ENCODE measurements at regions not wholly inside any gene's neighbourhood (a gene's known extent, or its start where the extent isn't known, plus 50 kb on each side); places are given as distances from the start of the nearest gene placed in this dataset.
"Not testable (repeated sequence)": the region's sequence is repeated elsewhere in the genome, so short reads cannot be mapped to it uniquely, and the experiment has no call there.

DNA sequence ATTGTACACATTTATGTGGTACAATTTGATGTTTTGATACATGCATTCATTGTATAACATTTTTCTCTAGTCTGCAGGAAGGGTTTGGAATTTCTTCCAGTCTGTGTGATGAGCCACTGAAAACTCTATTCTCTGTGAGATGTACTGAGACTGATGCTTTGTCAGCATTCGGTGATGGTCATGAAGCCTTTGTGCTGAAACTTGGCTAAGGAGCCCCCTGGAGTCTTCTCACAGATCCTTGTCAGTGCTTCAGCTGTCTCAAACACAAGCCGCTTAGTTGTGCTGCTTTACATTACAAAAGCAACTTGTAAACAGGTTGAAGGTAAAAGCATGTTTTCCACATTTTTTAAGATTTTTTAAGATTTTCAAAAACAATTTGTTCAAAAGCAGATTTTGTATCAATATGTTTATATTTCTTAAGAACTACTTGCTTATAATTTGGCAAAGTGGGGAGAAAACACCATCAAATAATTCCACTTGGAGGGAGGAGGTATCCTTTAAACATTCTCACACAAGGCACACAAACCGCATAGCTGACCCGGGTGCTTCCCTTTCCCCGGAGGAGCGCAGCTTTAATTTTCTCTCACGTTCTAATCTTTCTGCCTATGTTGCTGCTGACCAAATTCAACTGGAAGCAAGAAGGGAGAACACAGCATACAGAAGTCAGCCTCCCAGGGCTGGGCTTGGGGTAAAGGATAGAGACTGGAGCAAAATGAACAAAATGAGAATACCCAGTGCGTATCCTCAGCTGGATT, 249.8 kb upstream of the VSTM2A start:
- DNase-seq, result no peak

DNA sequence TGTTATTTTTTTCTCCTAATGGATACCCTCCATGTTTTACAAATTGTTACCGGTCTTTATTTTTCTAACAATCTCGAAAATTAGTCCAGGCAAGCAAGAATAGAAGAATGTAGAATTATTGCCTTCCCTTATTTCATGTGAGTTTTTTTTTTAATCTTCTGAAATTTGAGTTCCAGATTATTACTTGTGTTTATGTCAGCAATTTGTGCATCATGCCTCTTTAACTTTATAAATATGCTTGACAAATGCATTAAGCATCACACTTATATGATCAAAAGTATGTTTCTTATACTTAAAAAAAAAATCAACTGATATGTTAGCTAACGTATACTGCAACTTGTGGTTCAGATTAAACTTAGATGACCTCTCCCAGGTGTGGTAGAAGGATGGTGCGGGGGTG, 242.7 kb upstream of the VSTM2A start:
- DNase-seq, result no peak

DNA sequence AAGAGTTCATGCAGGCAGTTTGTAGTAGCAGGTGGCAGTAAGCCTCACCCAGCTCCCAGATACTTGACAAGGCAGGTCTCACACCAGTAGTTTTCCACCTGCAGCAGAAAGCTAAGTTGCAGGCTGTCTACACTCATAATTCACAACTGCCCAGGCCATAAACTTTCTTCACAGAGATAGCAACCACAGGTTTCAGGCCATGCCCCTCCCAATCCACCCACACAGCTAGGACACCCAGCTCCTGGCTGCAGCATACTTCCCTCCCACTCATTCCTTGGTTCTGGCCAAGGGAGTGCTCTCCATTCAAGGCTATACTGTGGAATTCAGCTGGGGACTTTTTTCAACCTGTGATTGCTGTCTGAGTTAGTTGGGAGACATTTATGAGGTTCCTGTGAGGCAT, 226.2 kb upstream of the VSTM2A start:
- not testable (repeated sequence) for DNase-seq

DNA sequence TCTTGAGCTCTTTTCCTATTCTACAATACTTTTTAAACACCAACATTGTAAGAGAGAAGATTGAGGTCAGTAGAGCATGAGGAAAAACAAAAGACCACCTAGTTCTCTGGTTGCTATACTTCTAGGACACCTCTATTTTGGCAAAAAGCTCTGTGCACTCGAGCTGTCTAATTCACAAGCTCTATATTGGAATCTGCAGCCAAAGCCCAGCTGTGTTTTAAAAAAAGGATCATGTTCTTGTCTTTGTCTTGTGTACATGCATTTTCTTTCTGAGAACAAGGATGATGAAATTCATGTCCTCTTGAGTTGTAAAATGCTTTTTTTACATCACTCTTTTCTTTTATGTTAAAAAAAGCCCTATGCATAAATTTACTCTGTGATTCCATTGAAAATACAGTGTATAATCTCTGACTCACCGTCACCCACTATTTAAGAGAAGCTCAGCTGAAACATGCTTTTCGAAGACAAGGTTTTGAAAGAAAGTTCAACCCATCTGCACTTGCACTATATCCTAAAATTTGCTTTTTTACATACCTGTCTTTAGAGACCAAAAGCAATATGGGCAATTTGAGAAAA, 215.5 kb upstream of the VSTM2A start:
- DNase-seq, result no peak

DNA sequence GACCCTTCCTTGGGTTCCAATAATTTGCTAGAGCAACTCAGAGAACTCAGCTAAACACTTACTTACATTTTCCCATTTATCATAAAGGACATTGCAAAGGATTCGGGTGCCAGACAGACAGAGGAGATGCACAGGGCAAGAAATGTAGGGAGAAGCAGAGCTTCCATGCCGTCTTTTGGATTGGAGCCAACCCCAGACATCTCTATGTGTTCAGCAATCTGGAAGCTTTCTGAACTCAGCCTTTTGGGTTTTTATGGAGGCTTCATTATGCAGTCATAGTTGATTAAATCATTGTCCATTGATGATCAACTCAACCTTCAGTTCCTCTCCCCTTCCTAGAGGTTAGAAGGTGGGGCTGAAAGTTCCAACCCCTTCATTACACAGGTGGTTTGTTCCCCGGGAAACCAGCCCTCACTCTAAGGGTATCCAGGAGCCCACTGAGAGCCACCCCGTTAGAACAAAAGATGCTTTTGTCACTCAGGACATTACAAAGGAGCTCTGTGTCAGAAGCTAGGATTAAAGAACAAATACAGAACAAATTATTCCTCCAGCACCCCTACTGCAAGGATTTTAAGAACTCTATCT, 211.9 kb upstream of the VSTM2A start:
- no peak for DNase-seq

- DNase-seq, result no peak
These were observed 210.9 kb upstream of the VSTM2A start for GRCh38 chr7:54331311-54331710.

DNA sequence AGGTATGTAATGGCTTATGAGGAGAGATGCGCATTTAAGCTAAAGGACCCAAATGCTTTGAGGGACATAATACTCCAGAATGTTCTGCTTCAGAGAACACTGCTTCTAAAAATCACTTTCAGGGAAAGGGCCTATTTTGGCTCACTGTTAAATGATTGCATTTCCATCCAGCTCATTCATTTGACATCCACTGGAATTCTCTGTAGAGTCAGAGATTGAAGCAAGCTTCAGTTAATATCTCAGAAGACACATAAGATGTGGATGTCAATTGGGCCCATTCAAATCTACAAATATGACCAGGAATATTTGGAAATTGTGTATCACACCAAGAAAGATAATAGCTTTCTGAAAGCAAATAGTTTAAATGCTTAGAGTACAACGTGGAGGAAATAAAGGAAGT, 209.9 kb upstream of the VSTM2A start:
- DNase-seq, result no peak

GRCh38 chr7:54333952-54334351, 208.2 kb upstream of the VSTM2A start:
- DNase-seq, result no peak

- no peak for DNase-seq
These were observed 205.4 kb upstream of the VSTM2A start for GRCh38 chr7:54336800-54337199.

DNA sequence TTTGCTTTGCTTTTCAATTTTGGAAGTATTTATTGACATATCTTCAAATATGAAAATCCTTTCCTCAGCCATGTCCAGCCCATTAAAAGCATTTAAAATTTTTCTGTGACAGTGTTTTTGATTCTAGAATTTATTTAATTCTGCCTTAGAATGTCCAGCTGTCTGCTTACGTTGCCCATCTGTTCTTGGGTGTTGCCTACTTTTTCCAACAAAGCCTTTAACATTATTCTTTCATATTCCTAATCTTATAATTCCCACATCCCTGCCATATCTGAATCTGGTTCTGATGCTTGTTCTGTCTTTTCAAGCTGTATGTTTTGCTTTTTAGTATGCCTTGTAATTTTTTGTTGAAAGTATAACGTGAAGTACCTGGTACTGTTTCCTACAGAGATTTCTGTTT, 204.7 kb upstream of the VSTM2A start:
- DNase-seq, result no peak

GRCh38 chr7:54338319-54338718, 203.9 kb upstream of the VSTM2A start:
- no peak for DNase-seq

DNA sequence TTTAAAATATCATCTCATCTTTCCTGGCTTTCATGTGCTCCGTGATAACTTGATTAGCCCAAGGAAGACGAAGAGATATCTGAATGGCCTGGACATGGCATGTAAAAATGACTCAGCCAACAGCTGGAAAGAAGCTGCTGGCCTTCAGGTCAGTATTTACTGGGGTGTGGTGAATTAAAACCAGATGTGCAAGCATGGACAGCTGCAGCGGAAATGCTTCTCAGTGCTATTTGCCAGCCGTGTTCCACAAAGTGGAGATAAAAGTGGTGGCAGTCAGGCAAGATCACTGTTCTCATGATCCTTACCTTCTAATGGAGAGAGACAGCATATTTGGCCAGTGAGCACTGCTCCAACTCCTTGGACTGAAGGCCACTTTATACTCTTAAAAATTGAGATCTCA, 203.1 kb upstream of the VSTM2A start:
- no peak for DNase-seq

DNA sequence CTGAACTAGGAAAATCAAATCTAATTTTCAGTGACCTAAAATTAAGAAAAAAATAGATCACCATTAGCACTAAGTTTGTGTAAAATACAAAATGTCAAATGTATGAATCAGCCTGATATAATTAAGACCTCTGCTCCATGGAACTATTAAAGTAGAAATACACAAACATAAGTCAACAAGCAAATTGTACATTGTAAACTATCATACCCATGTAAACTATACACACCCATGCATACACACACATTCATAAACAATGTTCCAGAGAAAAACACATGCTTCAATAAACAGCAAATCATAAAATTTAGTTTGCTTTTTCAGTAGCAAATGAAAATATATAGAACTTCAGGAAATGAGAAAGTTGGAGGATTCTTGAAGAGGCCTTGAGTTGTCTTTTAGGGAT, 199.7 kb upstream of the VSTM2A start:
- no peak for DNase-seq

- DNase-seq, result no peak
These were observed 198.7 kb upstream of the VSTM2A start for GRCh38 chr7:54343511-54343910.

GRCh38 chr7:54345746-54346145, 196.4 kb upstream of the VSTM2A start:
- no peak for DNase-seq

DNA sequence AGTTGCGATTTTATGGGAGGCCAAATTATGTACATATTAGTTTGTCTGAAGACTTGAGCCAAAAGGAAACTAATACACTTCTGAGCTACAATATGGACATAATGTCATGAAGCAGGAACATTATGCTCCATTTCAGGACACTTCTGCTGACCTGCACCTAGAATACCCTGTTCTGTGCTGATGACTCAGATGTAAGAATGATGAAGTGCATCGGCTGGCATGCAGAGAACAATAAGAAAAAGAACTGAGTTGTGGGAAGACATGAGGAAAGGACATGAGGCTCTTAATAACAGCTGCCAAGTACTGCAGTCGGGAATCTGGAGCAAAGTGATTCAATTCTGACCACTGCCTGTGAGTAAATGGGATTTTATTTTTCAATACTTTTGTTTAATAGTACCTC, 192.9 kb upstream of the VSTM2A start:
- no peak for DNase-seq

- no peak for DNase-seq
These were observed 187.7 kb upstream of the VSTM2A start for GRCh38 chr7:54354436-54354835.

- DNase-seq, result no peak
These were observed 186.3 kb upstream of the VSTM2A start for GRCh38 chr7:54355842-54356241.

- no peak for DNase-seq
These were observed 181.9 kb upstream of the VSTM2A start for GRCh38 chr7:54360075-54360840.

DNA sequence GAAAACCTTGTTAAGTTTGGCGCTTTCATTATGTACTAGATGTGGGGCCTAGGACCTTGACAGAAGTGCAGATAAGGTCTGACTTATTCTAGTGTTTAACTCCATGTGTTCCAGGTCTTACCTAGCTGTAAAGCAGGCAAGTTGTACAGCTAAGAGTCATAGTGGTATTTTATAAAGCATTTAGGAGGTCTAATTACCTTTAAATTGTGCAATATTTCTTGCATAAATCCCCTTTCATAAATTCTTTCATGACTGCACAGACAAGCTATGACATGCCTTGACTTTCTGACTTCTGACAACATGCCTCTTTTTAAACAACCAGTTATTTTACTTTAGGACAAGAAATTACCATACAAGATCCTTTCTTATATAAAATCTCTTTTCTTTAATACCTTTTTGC, 151.6 kb upstream of the VSTM2A start:
- no peak for DNase-seq

- no peak for DNase-seq
These were observed 149.2 kb upstream of the VSTM2A start for GRCh38 chr7:54392935-54393334.

DNA sequence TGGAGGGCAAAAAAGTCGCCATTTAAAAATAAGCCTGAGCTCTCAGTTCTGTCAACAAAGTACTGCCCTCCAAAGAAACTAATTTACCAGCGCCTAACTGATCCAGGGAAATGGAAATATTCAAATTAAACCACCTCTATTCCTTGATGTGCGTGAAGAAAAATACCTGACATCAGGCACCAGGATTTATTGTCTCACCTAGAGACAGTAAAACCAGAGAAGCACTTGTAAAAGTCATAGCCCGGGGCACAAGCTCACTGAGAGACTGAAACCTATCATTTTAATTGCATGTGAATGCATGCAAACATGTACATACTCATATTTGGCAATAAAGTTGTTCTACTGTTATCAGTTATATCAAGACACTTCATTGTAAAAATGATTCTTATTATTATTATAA, 147.3 kb upstream of the VSTM2A start:
- DNase-seq, result no peak

GRCh38 chr7:54397836-54398612, 144.2 kb upstream of the VSTM2A start:
- DNase-seq, result no peak
